Glutamatergic neuron (in vitro differentiated cells): ENCODE measurements at regions not wholly inside any gene's neighbourhood (a gene's known extent, or its start where the extent isn't known, plus 50 kb on each side); places are given as distances from the start of the nearest gene placed in this dataset.

Experiments used
- DNase-seq: peaks from one replicate; pipeline ENCODE4 v3.0.0; 2022
- H3K27ac Mint-ChIP-seq: one replicate; pipeline ENCODE4 v1.8.0; 2020; ENCODE audit warnings: mild to moderate bottlenecking, mixed read lengths, inconsistent platforms; ENCODE audit not compliant: unreplicated experiment
- H3K27me3 Mint-ChIP-seq: one replicate; pipeline ENCODE4 v1.8.0; 2020; ENCODE audit warnings: mild to moderate bottlenecking, moderate library complexity, mixed read lengths, inconsistent platforms; ENCODE audit not compliant: unreplicated experiment
- H3K36me3 Mint-ChIP-seq: one replicate; pipeline ENCODE4 v1.8.0; 2020; ENCODE audit warnings: mild to moderate bottlenecking, mixed read lengths, inconsistent platforms; ENCODE audit not compliant: unreplicated experiment
- H3K4me1 Mint-ChIP-seq: one replicate; pipeline ENCODE4 v1.8.0; 2020; ENCODE audit warnings: mild to moderate bottlenecking, low read depth, mixed read lengths, inconsistent platforms; ENCODE audit not compliant: unreplicated experiment
- H3K4me3 Mint-ChIP-seq: one replicate; pipeline ENCODE4 v1.8.0; 2020; ENCODE audit warnings: mild to moderate bottlenecking, mixed read lengths, inconsistent platforms; ENCODE audit not compliant: unreplicated experiment
- H3K9me3 Mint-ChIP-seq: one replicate; pipeline ENCODE4 v1.8.0; 2020; ENCODE audit warnings: mild to moderate bottlenecking, moderate library complexity, mixed read lengths, inconsistent platforms; ENCODE audit not compliant: unreplicated experiment
- CTCF ChIP-seq: fragments of 200-600 bp; sonication (generic); IDR thresholded peaks from one replicate; pipeline ENCODE4 v1.5.0; 2021; ENCODE audit not compliant: partially characterized antibody, unreplicated experiment

- DNase-seq = no peak
- no peak for TF ChIP-seq CTCF
- Mint-ChIP-seq H3K4me3 (no peak overlapping the region), H3K27ac (no peak overlapping the region), H3K4me1 (no peaks in the 10 kb centered on the region), H3K36me3 (peaks cover 4% of the 10 kb centered on the region), H3K27me3 (peaks cover 8% of the 10 kb centered on the region), H3K9me3 (no peaks in the 10 kb centered on the region)
Measured at GRCh38 chr2:23058435-23058834, 326.5 kb upstream of the KLHL29 start.

- H3K4me1 Mint-ChIP-seq = no peaks in the 10 kb centered on the region
- H3K27ac Mint-ChIP-seq = no peak overlapping the region
- H3K36me3 Mint-ChIP-seq = no peaks in the 10 kb centered on the region
- no peak overlapping the region for H3K4me3 Mint-ChIP-seq
- DNase-seq = no peak
- TF ChIP-seq CTCF = no peak
- H3K27me3 Mint-ChIP-seq = peaks cover 6% of the 10 kb centered on the region
- peaks cover 3% of the 10 kb centered on the region for H3K9me3 Mint-ChIP-seq
Measured at GRCh38 chr2:23065210-23065609, 319.8 kb upstream of the KLHL29 start.

- Mint-ChIP-seq H3K27me3 (peaks cover 4% of the 10 kb centered on the region), H3K27ac (no peak overlapping the region), H3K4me1 (no peaks in the 10 kb centered on the region), H3K36me3 (no peaks in the 10 kb centered on the region), H3K4me3 (no peak overlapping the region), H3K9me3 (peaks cover 3% of the 10 kb centered on the region)
- TF ChIP-seq CTCF = no peak
- no peak for DNase-seq
Measured at GRCh38 chr2:23065936-23066335, 319.0 kb upstream of the KLHL29 start.

- H3K27me3 Mint-ChIP-seq = peaks cover 4% of the 10 kb centered on the region
- no peaks in the 10 kb centered on the region for H3K36me3 Mint-ChIP-seq
- no peak for DNase-seq
- no peaks in the 10 kb centered on the region for H3K4me1 Mint-ChIP-seq
- TF ChIP-seq CTCF = no peak
- no peak overlapping the region for H3K4me3 Mint-ChIP-seq
- peaks cover 3% of the 10 kb centered on the region for H3K9me3 Mint-ChIP-seq
- no peak overlapping the region for H3K27ac Mint-ChIP-seq
Measured at GRCh38 chr2:23066686-23067085, 318.3 kb upstream of the KLHL29 start.

- Mint-ChIP-seq H3K27ac (no peak overlapping the region), H3K36me3 (no peaks in the 10 kb centered on the region), H3K27me3 (no peaks in the 10 kb centered on the region), H3K9me3 (peaks cover 3% of the 10 kb centered on the region), H3K4me3 (no peak overlapping the region), H3K4me1 (no peaks in the 10 kb centered on the region)
- no peak for DNase-seq
- no peak for TF ChIP-seq CTCF
Measured at GRCh38 chr2:23069156-23069555, 315.8 kb upstream of the KLHL29 start.
